ENCODE measurements at regions not wholly inside any gene's neighbourhood (a gene's known extent, or its start where the extent isn't known, plus 50 kb on each side); places are given as distances from the start of the nearest gene placed in this dataset.
A peak's percentile ranks its signal among the peaks of the same experiment; 100 is the strongest.

DNA sequence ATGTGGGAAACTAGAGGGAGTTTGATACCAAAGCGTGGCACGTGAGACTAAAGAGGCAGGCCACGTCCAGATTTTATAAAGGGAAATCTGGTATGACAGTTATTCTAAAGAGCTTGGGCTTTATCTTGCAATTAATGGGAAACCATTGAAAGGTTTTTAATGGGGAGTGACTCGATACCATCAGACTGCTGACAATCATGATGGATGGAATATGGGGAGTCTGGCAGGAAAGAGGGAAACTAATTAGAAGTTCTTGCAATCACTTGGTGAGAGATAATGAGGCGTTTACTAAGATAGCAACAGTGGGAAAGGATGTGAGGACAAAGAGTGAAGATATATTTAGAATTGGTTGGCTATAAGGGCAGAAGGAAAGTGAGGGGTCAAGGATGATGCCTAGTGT lies 94.0 kb downstream of the MBL2 start:
- DNase-seq (ENCODE audit: low spot score in 2 of 2, unreplicated experiment in 2 of 2), result no peak

DNA sequence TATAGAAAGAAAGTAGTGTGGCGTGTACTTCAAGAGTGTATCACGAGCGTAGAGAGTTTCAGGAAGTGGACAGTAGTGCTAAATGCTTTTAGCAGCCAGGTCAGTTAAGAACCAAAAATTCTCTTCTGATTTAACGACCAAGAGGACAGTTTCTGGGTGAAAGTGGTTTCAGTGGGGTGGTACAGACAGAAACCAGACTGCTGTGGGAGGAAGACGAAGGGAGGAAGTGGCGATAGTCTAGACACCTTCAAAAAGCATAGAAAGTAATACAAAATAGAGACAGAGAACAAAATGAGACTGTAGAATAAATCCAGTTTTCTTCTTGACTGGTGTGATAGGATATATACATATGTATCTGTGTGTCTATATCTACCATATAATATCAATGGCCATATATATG lies 93.5 kb downstream of the MBL2 start:
- Mint-ChIP-seq H3K4me3 (no peak overlapping the region), H3K27ac (no peak overlapping the region), H3K9me3 (peaks cover 9% of the 10 kb centered on the region), H3K27me3 (ENCODE audit: low read depth) (no peaks in the 10 kb centered on the region), H3K36me3 (no peaks in the 10 kb centered on the region), H3K4me1 (peaks cover 41% of the 10 kb centered on the region)
- TF ChIP-seq, protein P1, sequence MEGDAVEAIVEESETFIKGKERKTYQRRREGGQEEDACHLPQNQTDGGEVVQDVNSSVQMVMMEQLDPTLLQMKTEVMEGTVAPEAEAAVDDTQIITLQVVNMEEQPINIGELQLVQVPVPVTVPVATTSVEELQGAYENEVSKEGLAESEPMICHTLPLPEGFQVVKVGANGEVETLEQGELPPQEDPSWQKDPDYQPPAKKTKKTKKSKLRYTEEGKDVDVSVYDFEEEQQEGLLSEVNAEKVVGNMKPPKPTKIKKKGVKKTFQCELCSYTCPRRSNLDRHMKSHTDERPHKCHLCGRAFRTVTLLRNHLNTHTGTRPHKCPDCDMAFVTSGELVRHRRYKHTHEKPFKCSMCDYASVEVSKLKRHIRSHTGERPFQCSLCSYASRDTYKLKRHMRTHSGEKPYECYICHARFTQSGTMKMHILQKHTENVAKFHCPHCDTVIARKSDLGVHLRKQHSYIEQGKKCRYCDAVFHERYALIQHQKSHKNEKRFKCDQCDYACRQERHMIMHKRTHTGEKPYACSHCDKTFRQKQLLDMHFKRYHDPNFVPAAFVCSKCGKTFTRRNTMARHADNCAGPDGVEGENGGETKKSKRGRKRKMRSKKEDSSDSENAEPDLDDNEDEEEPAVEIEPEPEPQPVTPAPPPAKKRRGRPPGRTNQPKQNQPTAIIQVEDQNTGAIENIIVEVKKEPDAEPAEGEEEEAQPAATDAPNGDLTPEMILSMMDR (IDR thresholded peaks at IDR 0.05; ENCODE audit: unreplicated experiment), result no peak
- DNase-seq (ENCODE audit: low spot score in 2 of 2, unreplicated experiment in 2 of 2), result no peak

More for the DNA sequence above, 94.0 kb downstream of the MBL2 start:
- no peak overlapping the region for H3K4me3 Mint-ChIP-seq
- H3K4me1 Mint-ChIP-seq, result peaks cover 36% of the 10 kb centered on the region
- no peak overlapping the region for H3K27ac Mint-ChIP-seq
- no peaks in the 10 kb centered on the region for H3K36me3 Mint-ChIP-seq
- H3K9me3 Mint-ChIP-seq, result peaks cover 9% of the 10 kb centered on the region
- TF ChIP-seq, protein P1 (IDR thresholded peaks at IDR 0.05; ENCODE audit: unreplicated experiment), result no peak
- no peaks in the 10 kb centered on the region for H3K27me3 Mint-ChIP-seq (ENCODE audit: low read depth)

DNA sequence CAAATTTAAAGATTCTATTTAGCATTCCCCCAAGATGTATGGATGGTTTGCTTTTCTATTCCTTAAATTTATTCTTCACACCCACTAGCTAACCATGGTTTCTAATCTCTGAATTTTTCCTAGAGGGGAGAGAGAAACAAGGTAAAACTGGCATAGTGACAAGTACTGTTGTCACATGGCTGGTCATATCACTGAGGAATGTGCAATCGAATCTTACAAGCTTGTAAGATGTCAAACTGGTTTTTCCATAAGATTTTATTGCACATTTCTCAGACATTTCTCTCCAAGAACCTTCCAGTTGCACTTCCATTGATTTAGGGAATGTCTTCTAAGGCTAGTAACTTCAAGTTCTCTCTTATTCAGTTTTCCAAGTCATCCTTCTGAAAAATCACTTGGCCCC lies 89.8 kb downstream of the MBL2 start:
- H3K27me3 Mint-ChIP-seq (ENCODE audit: low read depth), result no peaks in the 10 kb centered on the region
- peaks cover 3% of the 10 kb centered on the region for H3K36me3 Mint-ChIP-seq
- DNase-seq (ENCODE audit: low spot score in 2 of 2, unreplicated experiment in 2 of 2), result no peak
- peaks cover 6% of the 10 kb centered on the region for H3K9me3 Mint-ChIP-seq
- TF ChIP-seq, protein P1 (IDR thresholded peaks at IDR 0.05; ENCODE audit: unreplicated experiment), result no peak
- H3K27ac Mint-ChIP-seq, result peak overlapping the region; percentile 79
- peaks cover 39% of the 10 kb centered on the region for H3K4me1 Mint-ChIP-seq
- H3K4me3 Mint-ChIP-seq, result no peak overlapping the region

DNA sequence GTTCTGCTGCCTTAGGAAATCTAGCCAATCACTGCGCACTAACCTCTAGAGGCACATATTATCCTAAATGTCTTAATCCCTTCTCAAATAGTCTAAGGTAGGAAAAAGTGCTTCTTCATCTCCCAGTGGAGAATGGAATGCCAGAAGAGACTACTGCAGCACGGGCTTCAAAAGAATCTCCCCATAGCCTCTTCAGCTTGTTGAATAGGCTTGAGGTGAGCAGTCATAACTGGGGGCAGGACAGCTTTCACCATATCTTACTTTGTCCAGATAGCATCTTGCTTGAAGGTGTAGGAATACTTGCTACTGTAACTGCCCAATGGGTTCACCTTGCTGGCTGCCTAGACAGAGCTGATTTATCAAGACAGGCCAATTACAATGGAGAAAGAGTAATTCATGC lies 88.8 kb downstream of the MBL2 start:
- H3K36me3 Mint-ChIP-seq, result peaks cover 3% of the 10 kb centered on the region
- H3K4me3 Mint-ChIP-seq, result no peak overlapping the region
- TF ChIP-seq, protein P1 (IDR thresholded peaks at IDR 0.05; ENCODE audit: unreplicated experiment), result no peak
- no peaks in the 10 kb centered on the region for H3K27me3 Mint-ChIP-seq (ENCODE audit: low read depth)
- H3K4me1 Mint-ChIP-seq, result peaks cover 39% of the 10 kb centered on the region
- peak overlapping the region; percentile 21 for H3K27ac Mint-ChIP-seq
- no peak for DNase-seq (ENCODE audit: low spot score in 2 of 2, unreplicated experiment in 2 of 2)
- H3K9me3 Mint-ChIP-seq, result peaks cover 6% of the 10 kb centered on the region

DNA sequence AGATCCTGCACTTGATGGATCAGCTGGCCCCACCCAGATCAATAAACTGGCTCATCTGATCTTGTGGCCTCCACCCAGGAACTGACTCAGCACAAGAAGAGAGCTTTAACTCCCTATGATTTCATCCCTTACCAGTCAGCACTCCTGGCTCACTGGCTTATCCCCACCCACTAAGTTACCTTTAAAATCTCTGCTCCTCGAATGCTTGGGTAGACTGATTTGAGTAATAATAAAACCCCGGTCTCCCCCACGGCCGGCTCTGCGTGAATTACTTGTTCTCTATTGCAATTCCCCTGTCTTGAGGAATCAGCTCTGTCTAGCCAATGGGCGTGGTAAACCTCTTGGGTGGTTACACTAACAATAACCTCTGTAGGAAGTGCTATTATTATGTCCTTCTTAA lies 83.7 kb downstream of the MBL2 start:
- no peaks in the 10 kb centered on the region for H3K27me3 Mint-ChIP-seq (ENCODE audit: low read depth)
- no peak for DNase-seq (ENCODE audit: low spot score in 2 of 2, unreplicated experiment in 2 of 2)
- H3K4me1 Mint-ChIP-seq, result peaks cover 18% of the 10 kb centered on the region
- no peak overlapping the region for H3K27ac Mint-ChIP-seq
- H3K36me3 Mint-ChIP-seq, result peaks cover 11% of the 10 kb centered on the region
- TF ChIP-seq, protein P1 (IDR thresholded peaks at IDR 0.05; ENCODE audit: unreplicated experiment), result no peak
- peaks cover 25% of the 10 kb centered on the region for H3K9me3 Mint-ChIP-seq
- H3K4me3 Mint-ChIP-seq, result no peak overlapping the region

DNA sequence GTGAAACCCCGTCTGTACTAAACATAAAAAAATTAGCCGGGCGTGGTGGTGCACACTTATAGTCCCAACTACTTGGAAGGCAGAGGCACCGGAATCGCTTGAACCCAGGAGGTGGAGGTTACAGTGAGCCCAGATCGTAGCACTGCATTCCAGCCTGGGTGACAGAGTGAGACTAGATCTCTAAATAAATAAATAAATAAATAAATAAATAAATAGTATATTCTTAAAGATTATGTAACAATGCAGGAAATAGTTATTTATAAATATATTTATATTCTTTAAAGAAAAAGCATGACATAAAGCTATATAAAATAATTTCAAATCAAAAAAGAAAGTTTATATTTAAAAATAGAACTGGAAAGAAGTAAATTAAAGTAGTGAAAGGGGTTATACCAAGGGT lies 76.4 kb downstream of the MBL2 start:
- H3K27me3 Mint-ChIP-seq (ENCODE audit: low read depth), result no peaks in the 10 kb centered on the region
- H3K4me1 Mint-ChIP-seq, result peaks cover 13% of the 10 kb centered on the region
- H3K36me3 Mint-ChIP-seq, result peaks cover 6% of the 10 kb centered on the region
- H3K9me3 Mint-ChIP-seq, result peaks cover 9% of the 10 kb centered on the region
- TF ChIP-seq, protein P1 (IDR thresholded peaks at IDR 0.05; ENCODE audit: unreplicated experiment), result no peak
- H3K4me3 Mint-ChIP-seq, result no peak overlapping the region
- no peak overlapping the region for H3K27ac Mint-ChIP-seq
- DNase-seq (ENCODE audit: low spot score in 2 of 2, unreplicated experiment in 2 of 2), result no peak

All from mesothelial cell of epicardium (in vitro differentiated cells).